Ecto neural progenitor cell (in vitro differentiated cells): ENCODE measurements at regions not wholly inside any gene's neighbourhood (a gene's known extent, or its start where the extent isn't known, plus 50 kb on each side); places are given as distances from the start of the nearest gene placed in this dataset.

Experiments
- DNase-seq: peaks from one replicate; pipeline ENCODE4 v3.0.0-alpha.2; 2018; ENCODE audit warnings: low spot score

GRCh38 chr10:78299851-78300468 lies 266.3 kb downstream of the RPS24 start:
- DNase-seq, result peak; percentile 25

- peak; percentile 17 for DNase-seq
Measured at GRCh38 chr10:78300526-78300925, 266.9 kb downstream of the RPS24 start.

- DNase-seq, result no peak
Measured at GRCh38 chr10:78301481-78301880, 267.8 kb downstream of the RPS24 start.

GRCh38 chr10:78301891-78302738 lies 268.5 kb downstream of the RPS24 start:
- peak; percentile 45 for DNase-seq

GRCh38 chr10:78302739-78302988 lies 269.0 kb downstream of the RPS24 start:
- DNase-seq, result no peak

- peak; percentile 99 for DNase-seq
Measured at GRCh38 chr10:78302989-78303854, 269.6 kb downstream of the RPS24 start.

- peak; percentile 40 for DNase-seq
Measured at GRCh38 chr10:78304091-78305045, 270.7 kb downstream of the RPS24 start.

- peak; percentile 33 for DNase-seq
Measured at GRCh38 chr10:78305311-78305710, 271.6 kb downstream of the RPS24 start.

- DNase-seq, result peak; percentile 27
Measured at GRCh38 chr10:78306358-78306757, 272.7 kb downstream of the RPS24 start.

GRCh38 chr10:78307576-78307975 lies 273.9 kb downstream of the RPS24 start:
- DNase-seq, result no peak

GRCh38 chr10:78309536-78310237 lies 276.0 kb downstream of the RPS24 start:
- DNase-seq, result no peak

GRCh38 chr10:78310481-78311080 lies 276.9 kb downstream of the RPS24 start:
- DNase-seq, result no peak

- peak; percentile 41 for DNase-seq
Measured at GRCh38 chr10:78312197-78313047, 278.8 kb downstream of the RPS24 start.

GRCh38 chr10:78313048-78313381 lies 279.4 kb downstream of the RPS24 start:
- DNase-seq, result no peak

GRCh38 chr10:78313636-78314035 lies 280.0 kb downstream of the RPS24 start:
- DNase-seq, result no peak

- no peak for DNase-seq
Measured at GRCh38 chr10:78314651-78315050, 281.0 kb downstream of the RPS24 start.

GRCh38 chr10:78316451-78316931 lies 282.8 kb downstream of the RPS24 start:
- DNase-seq, result peak; percentile 38

- peak; percentile 29 for DNase-seq
Measured at GRCh38 chr10:78318305-78318704, 284.6 kb downstream of the RPS24 start.

GRCh38 chr10:78319371-78319770 lies 285.7 kb downstream of the RPS24 start:
- peak; percentile 34 for DNase-seq

GRCh38 chr10:78319841-78320240 lies 286.2 kb downstream of the RPS24 start:
- peak; percentile 19 for DNase-seq
